ENCODE measurements at regions not wholly inside any gene's neighbourhood (a gene's known extent, or its start where the extent isn't known, plus 50 kb on each side); places are given as distances from the start of the nearest gene placed in this dataset.

DNA sequence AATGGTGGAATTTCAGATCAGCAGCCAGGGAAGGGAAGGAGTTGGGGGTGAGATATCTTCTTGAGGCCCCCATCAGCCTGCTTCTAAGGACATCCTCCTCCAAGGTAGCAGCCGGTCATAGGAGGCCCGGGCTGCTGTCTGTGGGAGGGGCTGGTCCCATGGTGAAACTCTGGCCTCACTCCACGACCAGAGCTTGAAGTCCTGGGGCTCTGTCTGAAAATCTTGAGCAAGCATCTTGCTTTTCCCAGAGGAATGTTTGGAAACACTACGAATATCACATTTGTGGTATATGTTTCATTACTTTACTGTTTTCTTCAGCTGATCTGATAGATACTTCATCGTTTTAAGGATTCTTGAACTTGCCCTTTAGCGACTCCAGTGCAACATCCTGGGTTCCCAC, 103.7 kb downstream of the CTAGE1 start:
- TF ChIP-seq, protein P1, sequence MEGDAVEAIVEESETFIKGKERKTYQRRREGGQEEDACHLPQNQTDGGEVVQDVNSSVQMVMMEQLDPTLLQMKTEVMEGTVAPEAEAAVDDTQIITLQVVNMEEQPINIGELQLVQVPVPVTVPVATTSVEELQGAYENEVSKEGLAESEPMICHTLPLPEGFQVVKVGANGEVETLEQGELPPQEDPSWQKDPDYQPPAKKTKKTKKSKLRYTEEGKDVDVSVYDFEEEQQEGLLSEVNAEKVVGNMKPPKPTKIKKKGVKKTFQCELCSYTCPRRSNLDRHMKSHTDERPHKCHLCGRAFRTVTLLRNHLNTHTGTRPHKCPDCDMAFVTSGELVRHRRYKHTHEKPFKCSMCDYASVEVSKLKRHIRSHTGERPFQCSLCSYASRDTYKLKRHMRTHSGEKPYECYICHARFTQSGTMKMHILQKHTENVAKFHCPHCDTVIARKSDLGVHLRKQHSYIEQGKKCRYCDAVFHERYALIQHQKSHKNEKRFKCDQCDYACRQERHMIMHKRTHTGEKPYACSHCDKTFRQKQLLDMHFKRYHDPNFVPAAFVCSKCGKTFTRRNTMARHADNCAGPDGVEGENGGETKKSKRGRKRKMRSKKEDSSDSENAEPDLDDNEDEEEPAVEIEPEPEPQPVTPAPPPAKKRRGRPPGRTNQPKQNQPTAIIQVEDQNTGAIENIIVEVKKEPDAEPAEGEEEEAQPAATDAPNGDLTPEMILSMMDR (IDR thresholded peaks at IDR 0.05), result no peak
- no peak for TF ChIP-seq POLR2A (IDR thresholded peaks at IDR 0.05)
- Histone ChIP-seq H3K27ac (no peak overlapping the region), H3K27me3 (peaks cover 0 to 6% (median 0%) of the 10 kb centered on the region in 4 donors), H3K4me1 (no peaks in the 10 kb centered on the region), H3K36me3 (no peaks in the 10 kb centered on the region), H3K4me3 (no peak overlapping the region), H3K9me3 (no peaks in the 10 kb centered on the region)
- DNase-seq, result no peak
- intact Hi-C loops (cut with DNase I), result loop anchor here (5.0 kb wide), 1 partner anchor 258 kb away; no protein-coding TSS in a partner anchor
- WGBS, 2 donors, result 71 to 74% methylated on average over 6 of the region's 6 CpGs

DNA sequence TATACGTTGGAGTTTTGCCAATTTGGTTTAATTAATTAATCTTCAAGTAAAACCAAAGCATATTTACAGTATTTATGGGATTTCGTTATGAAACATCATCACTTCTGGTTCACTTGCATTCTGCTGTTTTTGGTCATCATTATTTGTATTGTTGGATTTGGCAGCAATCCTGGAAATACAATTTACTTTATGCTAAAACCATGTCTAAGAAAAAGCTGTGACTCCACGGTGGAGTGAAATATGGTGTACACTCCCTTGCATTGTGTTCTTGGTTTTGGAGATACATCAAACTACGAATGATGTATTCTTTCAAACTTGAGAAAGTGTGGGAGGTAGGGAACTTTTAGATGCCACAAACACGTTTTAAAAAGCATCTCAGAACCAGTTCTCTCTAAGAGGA, 106.4 kb downstream of the CTAGE1 start:
- Histone ChIP-seq H3K4me3 (no peak overlapping the region), H3K9me3 (no peaks in the 10 kb centered on the region), H3K27me3 (peaks cover 0 to 6% (median 0%) of the 10 kb centered on the region in 4 donors), H3K4me1 (no peaks in the 10 kb centered on the region), H3K36me3 (no peaks in the 10 kb centered on the region), H3K27ac (no peak overlapping the region)
- intact Hi-C loops (cut with DNase I), result loop anchor here (5.0 kb wide), 1 partner anchor 261 kb away; no protein-coding TSS in a partner anchor
- DNase-seq, result no peak
- 18 to 26% methylated on average over 5 of the region's 5 CpGs for WGBS, 2 donors
- TF ChIP-seq POLR2A (IDR thresholded peaks at IDR 0.05), result no peak
- TF ChIP-seq, protein P1 (IDR thresholded peaks at IDR 0.05), result no peak

DNA sequence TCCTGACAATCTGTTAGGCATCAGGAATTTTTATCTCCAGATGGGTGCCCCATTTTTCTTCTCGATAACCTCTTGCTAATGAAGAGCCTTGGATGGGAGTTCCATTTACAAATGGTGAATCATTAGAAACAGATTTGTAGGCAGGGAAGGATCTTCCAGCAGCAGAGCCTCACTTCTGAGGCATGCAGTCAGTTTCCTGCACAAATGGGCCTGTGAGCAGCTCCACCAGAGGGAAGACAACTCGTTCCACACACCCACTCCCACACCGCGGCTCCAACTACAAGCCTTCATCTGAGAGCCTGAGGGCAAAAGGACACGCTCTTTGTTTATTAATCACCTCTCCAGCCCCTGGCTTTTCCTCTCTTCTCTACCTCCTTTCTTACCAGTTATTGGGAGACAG, 108.5 kb downstream of the CTAGE1 start:
- whole genome bisulfite sequencing, 2 donors, result 50 to 61% methylated on average over 5 of the region's 5 CpGs
- H3K27me3 ChIP-seq, result peaks cover 0 to 8% (median 0%) of the 10 kb centered on the region in 4 donors
- H3K36me3 ChIP-seq, result no peaks in the 10 kb centered on the region
- H3K4me1 ChIP-seq, result no peaks in the 10 kb centered on the region
- H3K27ac ChIP-seq, result no peak overlapping the region
- no peak for TF ChIP-seq POLR2A (IDR thresholded peaks at IDR 0.05)
- TF ChIP-seq, protein P1 (IDR thresholded peaks at IDR 0.05), result no peak
- H3K9me3 ChIP-seq, result no peaks in the 10 kb centered on the region
- no peak overlapping the region for H3K4me3 ChIP-seq
- intact Hi-C loops (cut with DNase I), result no loop called here
- no peak for DNase-seq

DNA sequence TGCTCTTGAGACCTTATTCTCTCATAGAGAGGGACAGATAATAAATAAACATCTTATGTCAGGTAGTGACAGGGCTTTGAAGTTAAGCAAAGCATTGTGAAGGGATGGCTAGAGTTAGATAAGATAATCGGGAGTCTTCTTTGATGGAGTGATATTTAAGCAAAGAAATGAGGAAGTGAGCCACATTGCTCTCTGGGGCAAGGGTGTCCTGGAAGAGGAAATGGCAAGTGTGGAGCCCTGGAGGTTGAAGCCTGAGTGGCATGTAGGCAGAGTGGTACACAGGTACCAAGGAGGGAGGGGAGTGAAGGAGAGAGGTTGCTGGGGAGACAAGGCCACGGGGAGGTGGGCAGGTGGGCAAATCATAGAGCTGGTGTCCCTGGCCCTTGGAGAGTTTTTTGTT, 110.2 kb downstream of the CTAGE1 start:
- intact Hi-C loops (cut with DNase I), result no loop called here
- Histone ChIP-seq H3K4me1 (no peaks in the 10 kb centered on the region), H3K27ac (no peak overlapping the region), H3K9me3 (no peaks in the 10 kb centered on the region), H3K36me3 (no peaks in the 10 kb centered on the region), H3K27me3 (peaks cover 0 to 10% (median 0%) of the 10 kb centered on the region in 4 donors), H3K4me3 (no peak overlapping the region)
- WGBS, 2 donors, result 42% methylated on average over 2 of the region's 2 CpGs
- no peak for TF ChIP-seq POLR2A (IDR thresholded peaks at IDR 0.05)
- TF ChIP-seq, protein P1 (IDR thresholded peaks at IDR 0.05), result no peak
- no peak for DNase-seq

DNA sequence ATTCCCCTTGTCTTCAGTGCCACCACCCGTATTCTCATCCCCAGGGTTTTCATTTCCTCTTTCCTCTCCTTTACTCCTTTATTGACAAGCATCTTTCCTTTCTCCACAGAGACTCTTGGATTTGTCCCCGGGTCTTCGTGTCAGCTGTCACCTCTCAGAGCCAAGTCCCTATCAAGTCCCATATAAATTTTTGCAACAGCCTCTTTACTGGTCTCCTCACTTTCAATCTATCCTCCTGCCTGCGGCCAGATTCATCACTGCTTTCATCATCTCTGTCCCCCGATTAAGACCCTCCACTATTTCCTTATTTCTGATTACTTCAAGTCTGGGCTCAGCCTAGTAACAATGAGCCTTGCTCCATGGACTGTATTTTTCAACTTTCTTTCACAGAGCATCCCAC, 113.8 kb downstream of the CTAGE1 start:
- WGBS, 2 donors, result 85 to 88% methylated on average over 5 of the region's 5 CpGs
- TF ChIP-seq, protein P1 (IDR thresholded peaks at IDR 0.05), result no peak
- no peak for TF ChIP-seq POLR2A (IDR thresholded peaks at IDR 0.05)
- no peak overlapping the region for H3K4me3 ChIP-seq
- peaks cover 0 to 31% (median 4%) of the 10 kb centered on the region in 3 donors for H3K4me1 ChIP-seq
- no peaks in the 10 kb centered on the region for H3K36me3 ChIP-seq
- DNase-seq, result no peak
- intact Hi-C loops (cut with DNase I), result no loop called here
- peaks cover 0 to 4% (median 0%) of the 10 kb centered on the region in 4 donors for H3K27me3 ChIP-seq
- no peaks in the 10 kb centered on the region for H3K9me3 ChIP-seq
- no peak overlapping the region for H3K27ac ChIP-seq

Data from esophagus squamous epithelium (tissue), 5 donors.